ENCODE measurements at regions not wholly inside any gene's neighbourhood (a gene's known extent, or its start where the extent isn't known, plus 50 kb on each side); places are given as distances from the start of the nearest gene placed in this dataset.
A peak's percentile ranks its signal among the peaks of the same experiment; 100 is the strongest.

GRCh38 chr21:22120616-22121266 lies 1122.5 kb downstream of the NCAM2 start:
- TF ChIP-seq CTCF (IDR thresholded peaks at IDR 0.05; ENCODE audit: low read depth, low read length) (peak; percentile 44), EZH2phosphoT487 (IDR thresholded peaks at IDR 0.05; ENCODE audit: low read depth) (no peak)

All from OCI-LY3 (cell line).